ENCODE measurements at regions not wholly inside any gene's neighbourhood (a gene's known extent, or its start where the extent isn't known, plus 50 kb on each side); places are given as distances from the start of the nearest gene placed in this dataset.
"Not testable (repeated sequence)": the region's sequence is repeated elsewhere in the genome, so short reads cannot be mapped to it uniquely, and the experiment has no call there.

DNA sequence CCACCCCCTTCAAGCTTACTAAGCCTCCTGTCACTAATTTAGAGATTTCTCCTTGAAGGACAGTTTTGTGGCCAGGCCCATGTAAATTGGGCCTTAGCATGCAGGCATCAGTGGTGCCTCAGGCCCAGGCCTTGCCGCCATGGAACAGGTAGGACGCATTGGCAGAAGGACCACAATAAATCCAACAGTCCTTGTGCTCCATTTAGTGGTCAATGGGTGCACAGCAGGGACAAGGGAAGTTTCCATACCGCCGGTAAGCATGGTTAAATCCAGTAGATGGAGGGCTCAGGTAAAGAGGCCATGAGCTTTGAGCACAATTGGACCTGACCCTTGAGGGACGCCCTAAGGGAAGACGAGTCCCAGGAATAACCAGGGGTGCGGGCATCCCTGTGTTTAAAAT lies 97.3 kb downstream of the UGT2B28 start:
- H3K27me3 Mint-ChIP-seq = no peaks in the 10 kb centered on the region
- CTCF ChIA-PET = no interaction called here
- no peak overlapping the region for H3K27ac Mint-ChIP-seq
- H3K4me3 Mint-ChIP-seq = no peak overlapping the region
- POLR2A ChIA-PET = no interaction called here
- no peak for DNase-seq
- no peak for ATAC-seq
- H3K36me3 Mint-ChIP-seq (ENCODE audit: low read depth) = no peaks in the 10 kb centered on the region
- intact Hi-C loops (cut with micrococcal nuclease) = no loop called here
- peaks cover 1% of the 10 kb centered on the region for H3K9me3 Mint-ChIP-seq
- TF ChIP-seq, protein P1, sequence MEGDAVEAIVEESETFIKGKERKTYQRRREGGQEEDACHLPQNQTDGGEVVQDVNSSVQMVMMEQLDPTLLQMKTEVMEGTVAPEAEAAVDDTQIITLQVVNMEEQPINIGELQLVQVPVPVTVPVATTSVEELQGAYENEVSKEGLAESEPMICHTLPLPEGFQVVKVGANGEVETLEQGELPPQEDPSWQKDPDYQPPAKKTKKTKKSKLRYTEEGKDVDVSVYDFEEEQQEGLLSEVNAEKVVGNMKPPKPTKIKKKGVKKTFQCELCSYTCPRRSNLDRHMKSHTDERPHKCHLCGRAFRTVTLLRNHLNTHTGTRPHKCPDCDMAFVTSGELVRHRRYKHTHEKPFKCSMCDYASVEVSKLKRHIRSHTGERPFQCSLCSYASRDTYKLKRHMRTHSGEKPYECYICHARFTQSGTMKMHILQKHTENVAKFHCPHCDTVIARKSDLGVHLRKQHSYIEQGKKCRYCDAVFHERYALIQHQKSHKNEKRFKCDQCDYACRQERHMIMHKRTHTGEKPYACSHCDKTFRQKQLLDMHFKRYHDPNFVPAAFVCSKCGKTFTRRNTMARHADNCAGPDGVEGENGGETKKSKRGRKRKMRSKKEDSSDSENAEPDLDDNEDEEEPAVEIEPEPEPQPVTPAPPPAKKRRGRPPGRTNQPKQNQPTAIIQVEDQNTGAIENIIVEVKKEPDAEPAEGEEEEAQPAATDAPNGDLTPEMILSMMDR (IDR thresholded peaks at IDR 0.05) = no peak
- H3K4me1 Mint-ChIP-seq (ENCODE audit: low read depth) = no peaks in the 10 kb centered on the region

DNA sequence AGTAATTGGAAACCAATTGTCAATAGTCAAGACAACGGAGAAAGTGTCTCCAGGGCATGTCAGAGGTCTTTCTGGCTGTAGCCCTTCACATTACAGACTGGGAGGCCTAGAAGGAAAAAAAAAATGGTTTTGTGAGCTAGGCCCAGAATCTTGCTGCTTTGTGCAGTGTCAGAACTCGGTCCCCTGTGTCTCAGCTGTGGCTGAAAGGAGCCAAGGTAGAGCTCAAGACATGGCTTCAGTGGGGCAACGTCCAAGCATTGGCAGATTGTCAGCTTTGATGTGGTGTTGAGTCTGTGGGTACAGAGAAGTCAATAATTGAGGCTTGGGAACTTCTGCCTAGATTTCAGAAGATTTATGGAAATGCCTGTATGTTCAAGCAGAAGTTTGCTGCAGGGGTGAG lies 103.0 kb downstream of the UGT2B28 start:
- intact Hi-C loops (cut with micrococcal nuclease) = loop anchor here (5.0 kb wide), 1 partner anchor 166 kb away; no protein-coding TSS in a partner anchor
- ChIA-PET POLR2A (no interaction called here), CTCF (no interaction called here)

DNA sequence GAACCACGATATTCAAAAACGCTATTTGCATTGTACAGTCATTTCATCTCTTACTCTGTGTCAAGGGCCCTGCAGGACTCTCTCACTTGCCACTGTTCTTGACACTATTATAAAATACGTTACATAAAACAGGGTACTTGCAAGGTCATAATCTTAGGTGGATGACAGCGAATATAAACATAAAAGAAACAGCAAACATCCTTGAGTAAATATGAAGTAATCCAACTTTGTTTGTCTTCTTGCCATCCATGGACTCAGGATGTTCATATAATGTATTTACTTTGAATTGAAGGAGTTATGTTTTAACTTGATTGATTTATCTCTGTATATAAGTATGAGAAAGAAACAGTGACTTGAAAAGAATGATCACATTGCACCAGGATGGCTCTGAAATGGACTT lies 106.6 kb downstream of the UGT2B4 start:
- POLR2A ChIA-PET; CTCF ChIA-PET; H3K36me3 Mint-ChIP-seq (ENCODE audit: low read depth): not testable (repeated sequence)

More for the DNA sequence above, 103.0 kb downstream of the UGT2B28 start:
- Mint-ChIP-seq H3K4me1 (ENCODE audit: low read depth) (no peaks in the 10 kb centered on the region), H3K27ac (no peak overlapping the region), H3K9me3 (no peaks in the 10 kb centered on the region), H3K27me3 (no peaks in the 10 kb centered on the region), H3K4me3 (no peak overlapping the region), H3K36me3 (ENCODE audit: low read depth) (no peaks in the 10 kb centered on the region)
- ATAC-seq = no peak
- TF ChIP-seq, protein P1 (IDR thresholded peaks at IDR 0.05) = no peak
- DNase-seq = no peak

DNA sequence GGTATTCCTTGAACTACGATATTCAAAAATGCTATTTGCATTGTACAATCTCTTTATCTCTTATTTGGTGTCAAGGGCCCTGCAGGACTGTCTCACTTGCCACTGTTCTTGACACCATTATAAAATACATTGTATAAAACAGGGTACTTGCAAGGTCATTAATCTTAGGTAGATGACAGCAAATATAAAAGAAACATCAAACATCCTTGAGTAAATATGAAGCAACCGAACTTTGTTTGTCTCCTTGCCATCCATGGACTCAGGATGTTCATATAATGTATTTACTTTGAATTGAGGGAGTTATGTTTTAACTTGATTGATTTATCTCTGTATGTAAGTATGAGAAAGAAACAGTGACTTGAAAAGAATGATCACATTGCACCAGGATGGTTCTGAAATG lies 87.3 kb downstream of the UGT2B4 start:
- CTCF ChIA-PET = no interaction called here
- POLR2A ChIA-PET = no interaction called here

More for the DNA sequence above, 106.6 kb downstream of the UGT2B4 start:
- H3K27ac Mint-ChIP-seq; H3K4me3 Mint-ChIP-seq; H3K9me3 Mint-ChIP-seq; H3K4me1 Mint-ChIP-seq (ENCODE audit: low read depth); ATAC-seq; H3K27me3 Mint-ChIP-seq; DNase-seq; intact Hi-C loops (cut with micrococcal nuclease): not testable (repeated sequence)

DNA sequence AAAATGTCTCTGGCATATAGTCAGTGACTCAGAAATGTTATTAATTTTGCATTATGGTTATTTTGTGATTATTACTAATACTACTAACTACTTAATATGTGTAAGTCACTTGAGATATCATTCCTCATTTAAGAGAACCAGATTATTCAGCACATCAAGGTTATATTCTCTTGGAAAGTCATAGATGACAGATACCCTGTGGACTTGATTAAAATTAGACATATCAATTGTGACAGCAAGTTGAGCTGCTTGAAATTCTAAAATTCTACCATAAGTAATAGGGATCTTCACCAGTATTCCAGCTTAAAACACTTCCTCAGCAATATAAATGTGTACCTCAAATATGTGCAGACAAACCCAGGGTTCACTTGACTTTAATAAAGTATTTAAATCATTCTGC lies 83.7 kb downstream of the UGT2B4 start:
- H3K36me3 Mint-ChIP-seq (ENCODE audit: low read depth); H3K9me3 Mint-ChIP-seq; H3K27ac Mint-ChIP-seq; POLR2A ChIA-PET; intact Hi-C loops (cut with micrococcal nuclease); ATAC-seq; H3K4me3 Mint-ChIP-seq; H3K4me1 Mint-ChIP-seq (ENCODE audit: low read depth); H3K27me3 Mint-ChIP-seq; DNase-seq; CTCF ChIA-PET: not testable (repeated sequence)

More for the DNA sequence above, 87.3 kb downstream of the UGT2B4 start:
- DNase-seq (no peak), ATAC-seq (no peak)
- Mint-ChIP-seq H3K27ac (no peak overlapping the region), H3K4me1 (ENCODE audit: low read depth) (no peaks in the 10 kb centered on the region), H3K36me3 (ENCODE audit: low read depth) (no peaks in the 10 kb centered on the region), H3K27me3 (no peaks in the 10 kb centered on the region), H3K9me3 (no peaks in the 10 kb centered on the region), H3K4me3 (no peak overlapping the region)
- TF ChIP-seq, protein P1 (IDR thresholded peaks at IDR 0.05) = no peak
- intact Hi-C loops (cut with micrococcal nuclease) = no loop called here

DNA sequence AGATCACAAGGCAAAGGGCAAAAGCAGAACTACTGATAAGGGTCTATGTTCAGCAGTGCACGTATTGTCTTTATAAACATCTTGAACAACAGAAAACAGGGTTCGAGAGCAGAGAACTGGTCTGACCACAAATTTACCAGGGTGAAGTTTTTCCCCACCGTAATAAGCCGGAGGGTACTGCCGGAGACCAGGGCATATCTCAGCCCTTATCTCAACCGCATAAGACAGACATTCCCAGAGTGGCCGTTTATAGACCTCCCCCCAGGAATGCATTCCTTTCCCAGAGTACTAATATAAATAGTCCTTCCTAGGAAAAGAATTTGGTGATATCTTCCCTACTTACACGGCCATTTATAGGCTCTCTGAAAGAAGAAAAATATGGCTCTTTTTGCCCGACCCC lies 71.0 kb downstream of the UGT2B4 start:
- H3K9me3 Mint-ChIP-seq; H3K27me3 Mint-ChIP-seq; CTCF ChIA-PET; H3K36me3 Mint-ChIP-seq (ENCODE audit: low read depth); H3K27ac Mint-ChIP-seq; intact Hi-C loops (cut with micrococcal nuclease); H3K4me3 Mint-ChIP-seq; DNase-seq; POLR2A ChIA-PET; ATAC-seq; H3K4me1 Mint-ChIP-seq (ENCODE audit: low read depth): not testable (repeated sequence)

All from activated CD8-positive, alpha-beta T cell treated with anti-CD3 and anti-CD28 coated beads for 36 hours (primary cell).